Esophagus muscularis mucosa (tissue), 3 donors: ENCODE measurements at regions not wholly inside any gene's neighbourhood (a gene's known extent, or its start where the extent isn't known, plus 50 kb on each side); places are given as distances from the start of the nearest gene placed in this dataset.

Source experiments
- POLR2AphosphoS5 ChIP-seq, 2 donors: sonication (generic); formaldehyde crosslinking; IDR thresholded peaks; one replicate each; pipeline ENCODE4 v1.6.1; 2017; ENCODE audit warnings: antibody characterized with exemption in 2 of 2
- TF ChIP-seq, protein P1 (sequence below), 3 experiments: fragments of 200-600 bp in 2 of 3; fragments of 450-650 bp in 1 of 3; sonication (generic) in 2 of 3; IDR thresholded peaks; one replicate each; pipeline ENCODE4 v1.5.1; 2017 to 2019; ENCODE audit warnings: antibody characterized with exemption in 3 of 3, mild to moderate bottlenecking in 2 of 3, moderate library complexity in 1 of 3

DNA sequence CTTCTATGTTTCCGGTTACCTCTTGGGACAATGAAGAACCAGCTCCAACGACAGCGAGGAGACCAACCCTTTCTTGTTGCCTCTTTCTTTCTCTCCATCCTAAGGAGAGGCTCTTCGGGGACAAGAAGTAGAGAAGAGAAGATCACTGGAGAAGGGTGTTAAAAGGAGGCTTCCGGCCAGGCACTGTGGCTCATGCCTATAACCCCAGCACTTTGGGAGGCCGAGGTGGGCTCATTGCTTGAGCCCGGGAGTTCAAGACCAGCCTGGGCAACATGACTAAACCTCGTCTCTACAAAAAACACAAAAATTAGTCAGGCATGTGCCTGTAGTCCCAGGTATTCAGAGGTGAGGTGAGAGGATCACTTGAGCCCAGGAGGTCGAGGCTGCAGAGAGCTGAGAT is 90.8 kb upstream of the TNFAIP3 start:
- TF ChIP-seq POLR2AphosphoS5 (IDR thresholded peaks at IDR 0.05) = no peak
- TF ChIP-seq, protein P1, sequence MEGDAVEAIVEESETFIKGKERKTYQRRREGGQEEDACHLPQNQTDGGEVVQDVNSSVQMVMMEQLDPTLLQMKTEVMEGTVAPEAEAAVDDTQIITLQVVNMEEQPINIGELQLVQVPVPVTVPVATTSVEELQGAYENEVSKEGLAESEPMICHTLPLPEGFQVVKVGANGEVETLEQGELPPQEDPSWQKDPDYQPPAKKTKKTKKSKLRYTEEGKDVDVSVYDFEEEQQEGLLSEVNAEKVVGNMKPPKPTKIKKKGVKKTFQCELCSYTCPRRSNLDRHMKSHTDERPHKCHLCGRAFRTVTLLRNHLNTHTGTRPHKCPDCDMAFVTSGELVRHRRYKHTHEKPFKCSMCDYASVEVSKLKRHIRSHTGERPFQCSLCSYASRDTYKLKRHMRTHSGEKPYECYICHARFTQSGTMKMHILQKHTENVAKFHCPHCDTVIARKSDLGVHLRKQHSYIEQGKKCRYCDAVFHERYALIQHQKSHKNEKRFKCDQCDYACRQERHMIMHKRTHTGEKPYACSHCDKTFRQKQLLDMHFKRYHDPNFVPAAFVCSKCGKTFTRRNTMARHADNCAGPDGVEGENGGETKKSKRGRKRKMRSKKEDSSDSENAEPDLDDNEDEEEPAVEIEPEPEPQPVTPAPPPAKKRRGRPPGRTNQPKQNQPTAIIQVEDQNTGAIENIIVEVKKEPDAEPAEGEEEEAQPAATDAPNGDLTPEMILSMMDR (IDR thresholded peaks at IDR 0.05) = no peak
